GM18505 (cell line): ENCODE measurements at regions not wholly inside any gene's neighbourhood (a gene's known extent, or its start where the extent isn't known, plus 50 kb on each side); places are given as distances from the start of the nearest gene placed in this dataset.
A peak's percentile ranks its signal among the peaks of the same experiment; 100 is the strongest.

Experiments used
- ATAC-seq: cut with Tn5 transposase; IDR thresholded peaks from one replicate; pipeline ENCODE4 v1.9.1; 2021; ENCODE audit not compliant: unreplicated experiment
- POLR2A ChIP-seq: IDR thresholded peaks from 4 replicates; pipeline ENCODE4 v1.6.1; 2011; ENCODE audit warnings: borderline replicate concordance; ENCODE audit not compliant: insufficient read depth, insufficient read length; ENCODE audit errors: extremely low read depth

DNA sequence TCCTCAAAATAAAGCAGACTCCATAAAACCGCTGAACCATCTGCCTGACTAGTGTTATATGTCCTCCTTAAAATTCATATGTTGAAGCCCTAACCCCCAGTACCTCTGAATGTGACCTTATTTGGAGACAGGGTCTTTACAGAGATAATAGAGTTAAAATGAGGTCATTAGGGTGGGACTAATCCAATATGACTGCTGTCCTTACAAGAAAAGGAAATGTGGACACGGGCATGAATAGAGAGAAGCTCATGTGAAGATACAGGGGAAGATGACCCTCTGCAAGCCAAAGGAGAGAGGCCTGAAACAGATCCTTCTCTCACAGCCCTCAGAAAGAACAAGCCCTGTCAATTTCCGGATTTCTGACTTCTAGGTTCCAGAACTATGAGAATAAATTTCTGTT lies 82.0 kb upstream of the KLHL13 start:
- TF ChIP-seq POLR2A = no peak
- no peak for ATAC-seq

DNA sequence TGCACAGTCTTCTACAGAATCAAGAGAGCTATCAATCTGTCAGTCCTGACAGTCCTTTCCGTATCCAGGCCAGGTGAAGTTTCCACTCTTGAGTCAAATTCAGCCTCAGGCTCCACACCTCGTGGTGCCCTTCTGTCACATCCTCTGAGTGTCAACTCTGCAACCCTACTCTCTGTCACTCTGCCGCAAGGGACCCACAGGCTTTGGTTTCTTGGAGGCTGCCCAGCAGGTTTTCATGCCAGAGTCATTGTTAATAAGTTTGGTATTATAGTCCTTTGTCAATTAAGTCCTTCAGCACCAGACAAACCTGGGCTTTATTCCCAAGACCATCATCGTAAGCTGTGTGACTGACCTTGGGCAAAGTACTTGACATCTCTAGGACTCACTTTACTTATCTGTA lies 83.4 kb upstream of the KLHL13 start:
- no peak for TF ChIP-seq POLR2A
- no peak for ATAC-seq

DNA sequence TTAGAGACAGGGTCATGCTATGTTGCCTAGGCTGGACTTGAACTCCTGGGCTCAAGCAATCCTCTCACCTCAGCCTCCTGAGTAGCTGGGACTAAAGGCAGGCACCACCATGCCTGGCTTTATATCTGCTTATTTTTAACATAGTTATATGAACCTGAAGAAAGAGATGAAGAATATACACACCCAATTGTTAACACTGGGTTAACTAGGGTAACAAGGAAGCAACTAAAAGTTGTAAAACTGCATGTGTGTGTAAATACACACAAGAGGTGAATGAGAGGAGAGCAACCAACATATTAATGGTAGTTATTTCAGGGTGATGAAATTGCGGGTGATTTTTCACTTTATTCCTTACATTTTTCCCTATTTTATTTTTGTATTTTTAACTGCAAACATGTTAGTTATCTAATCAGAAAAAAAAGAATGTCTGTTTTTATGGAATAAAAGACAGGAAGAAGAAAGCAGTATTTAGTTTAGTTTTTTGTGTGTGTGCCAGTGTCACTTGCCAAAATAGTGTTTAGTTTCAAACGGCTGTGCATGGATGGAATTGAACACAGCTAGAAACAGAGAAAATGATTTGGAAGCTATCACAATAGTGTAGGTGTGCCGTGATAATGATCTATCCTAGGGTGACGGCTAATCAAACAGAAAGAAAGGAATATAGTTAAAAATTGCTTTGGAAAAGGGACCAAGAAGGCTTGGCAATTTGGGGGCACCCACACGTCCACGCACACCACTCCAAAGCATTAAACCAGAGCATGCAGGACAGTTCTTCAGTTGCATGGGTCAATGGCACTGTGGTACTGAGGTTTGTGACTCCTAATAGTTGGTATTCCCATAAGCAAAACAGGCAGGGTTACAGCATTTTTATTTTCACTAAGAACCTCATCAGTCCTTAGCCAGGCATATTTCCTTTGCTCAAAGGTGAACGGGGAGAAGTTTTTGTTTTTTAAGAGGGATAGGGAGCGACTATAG lies 89.1 kb upstream of the KLHL13 start:
- ATAC-seq = no peak
- TF ChIP-seq POLR2A = no peak

- no peak for TF ChIP-seq POLR2A
- ATAC-seq = no peak
These were observed 91.3 kb upstream of the KLHL13 start for GRCh38 chrX:118207831-118208453.

GRCh38 chrX:118208481-118208880 lies 91.9 kb upstream of the KLHL13 start:
- TF ChIP-seq POLR2A = no peak
- ATAC-seq = no peak

DNA sequence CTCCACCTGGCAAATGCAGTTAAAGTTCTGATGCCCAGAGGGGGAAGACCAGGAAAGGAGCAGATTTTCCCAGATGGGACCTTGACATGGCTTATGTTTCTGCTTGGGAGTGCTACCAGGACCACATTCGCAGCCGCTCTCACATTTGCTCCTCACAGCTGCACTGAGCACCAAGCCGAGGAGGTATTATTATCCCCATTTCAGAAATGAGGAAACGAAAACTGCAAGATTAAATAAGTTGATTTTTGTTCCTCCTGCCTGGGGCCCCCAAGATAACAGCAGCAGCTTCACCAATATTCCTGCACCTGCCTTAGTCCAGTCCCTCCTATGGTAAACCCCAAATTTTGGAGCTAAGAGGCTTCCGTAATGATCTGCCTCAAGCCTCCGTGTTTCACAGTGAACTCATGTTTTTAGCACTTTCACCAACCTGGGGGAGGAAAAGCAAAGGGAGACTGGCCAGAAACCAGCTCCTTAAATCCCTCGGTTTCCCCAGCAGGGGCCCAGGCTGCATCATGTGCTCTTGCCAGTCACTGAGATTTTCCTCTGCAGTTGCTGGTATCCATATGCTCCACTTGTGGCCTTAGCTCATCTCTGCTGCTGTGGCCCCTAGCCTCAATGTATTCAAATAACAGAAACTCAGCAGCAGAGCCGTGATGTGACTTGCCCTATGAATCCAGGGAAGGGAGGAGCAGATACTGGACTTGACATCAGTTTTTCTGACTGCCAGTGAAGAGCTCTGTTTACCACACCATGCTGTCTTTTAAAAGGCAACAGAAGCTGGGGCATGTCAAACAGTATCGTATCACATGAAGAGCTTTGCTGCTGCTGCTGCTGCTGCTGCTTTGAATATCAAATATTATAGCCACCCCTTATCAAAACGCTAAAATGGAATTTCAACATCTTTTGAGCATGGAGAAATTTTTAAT lies 95.5 kb upstream of the KLHL13 start:
- TF ChIP-seq POLR2A = no peak
- ATAC-seq = peak; percentile 48

DNA sequence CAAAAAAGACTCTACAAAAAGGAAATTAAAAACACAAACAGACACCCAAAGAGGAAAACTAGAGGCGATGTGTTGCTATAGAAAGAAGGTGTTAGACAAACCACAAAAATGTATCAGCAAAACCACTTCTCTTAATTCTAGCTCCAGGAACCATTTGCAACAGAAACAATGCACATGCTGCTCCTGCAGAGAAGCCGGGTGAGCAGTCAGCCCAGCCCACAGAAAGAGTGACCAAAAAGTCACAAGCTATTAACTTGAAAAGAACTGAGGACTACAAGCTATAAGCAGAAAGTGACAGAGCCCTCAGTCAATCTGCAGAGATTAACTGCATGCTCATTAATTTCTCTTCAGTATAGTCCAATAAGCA lies 96.2 kb upstream of the KLHL13 start:
- TF ChIP-seq POLR2A = no peak
- ATAC-seq = peak; percentile 74

GRCh38 chrX:118215346-118215745 lies 98.7 kb upstream of the KLHL13 start:
- TF ChIP-seq POLR2A = no peak
- no peak for ATAC-seq

DNA sequence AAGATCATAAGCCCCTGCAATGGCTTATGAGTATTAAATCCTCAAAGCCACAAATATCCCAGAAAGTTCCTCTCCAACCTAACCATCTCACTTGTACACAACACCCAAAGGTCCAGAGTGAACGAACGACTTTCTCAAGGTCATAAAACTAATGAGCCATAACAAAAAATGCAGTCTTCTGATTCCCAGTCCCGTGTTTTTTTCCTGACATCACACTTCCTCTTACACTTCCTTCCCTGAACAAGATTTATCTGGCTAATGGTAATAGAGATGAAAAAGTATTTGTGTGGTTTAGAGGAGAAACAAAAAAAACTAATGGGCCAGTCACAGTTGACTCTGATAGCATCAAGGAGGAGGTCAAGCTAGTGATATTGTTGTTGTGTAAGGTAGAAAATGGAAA lies 99.5 kb upstream of the KLHL13 start:
- no peak for ATAC-seq
- TF ChIP-seq POLR2A = no peak

DNA sequence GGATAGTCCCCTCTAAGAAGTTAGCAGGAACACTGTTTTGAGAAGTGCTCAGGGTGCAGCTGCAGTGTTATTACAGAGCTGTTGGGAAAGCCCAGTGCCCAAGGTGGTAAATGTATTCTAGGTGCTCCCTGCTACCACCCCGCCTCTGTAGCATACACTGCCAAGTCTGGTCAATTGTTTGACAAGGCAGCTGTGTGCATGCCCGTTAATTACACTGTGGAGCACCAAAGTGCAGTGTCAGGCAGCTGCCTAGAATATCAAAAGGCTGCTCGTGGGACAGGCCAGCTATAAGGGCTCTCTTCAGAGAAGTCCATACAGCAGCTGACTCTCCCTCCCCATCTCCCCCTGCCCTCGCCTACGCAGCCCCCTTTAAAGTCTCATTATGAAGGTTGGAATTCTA lies 99.9 kb upstream of the KLHL13 start:
- ATAC-seq = no peak
- TF ChIP-seq POLR2A = no peak

DNA sequence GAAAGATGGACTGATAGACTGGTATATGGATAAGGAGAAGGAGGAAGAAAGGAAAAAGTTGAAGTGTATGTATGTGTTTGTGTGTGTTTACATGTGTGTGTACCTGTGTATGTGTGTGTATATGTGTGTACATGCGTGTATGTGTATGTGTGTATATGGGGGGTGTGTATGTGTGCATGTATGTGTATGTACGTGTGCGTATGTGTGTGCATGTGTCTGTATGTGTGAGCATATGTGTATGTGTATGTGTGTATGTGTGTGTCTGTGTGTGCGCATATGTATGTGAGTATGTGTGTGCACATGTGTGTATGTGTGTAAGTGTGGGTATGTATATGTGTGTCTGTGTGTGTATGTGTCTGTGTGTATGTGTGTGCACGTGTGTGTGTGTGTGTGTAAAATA lies 101.5 kb upstream of the KLHL13 start:
- ATAC-seq = no peak

DNA sequence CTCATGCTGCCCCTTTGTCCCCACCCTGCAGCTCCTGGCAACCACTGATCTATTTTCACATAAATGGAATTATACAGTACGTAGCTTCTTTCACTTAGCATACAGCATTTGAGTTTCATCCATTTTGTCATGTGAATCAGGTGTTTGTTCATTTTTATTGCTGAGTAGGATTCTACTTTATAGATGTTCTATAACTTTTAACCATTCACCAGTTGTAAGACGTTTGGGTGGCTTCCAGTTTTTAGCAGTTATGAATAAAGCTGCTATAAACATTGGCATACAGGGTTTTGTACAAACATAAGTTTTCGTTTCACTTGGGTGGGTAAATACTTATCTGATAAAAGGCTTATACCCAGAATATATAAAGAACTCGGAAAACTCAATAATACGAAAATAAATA lies 102.3 kb upstream of the KLHL13 start:
- no peak for ATAC-seq
- no peak for TF ChIP-seq POLR2A

More for the DNA sequence above, 101.5 kb upstream of the KLHL13 start:
- no peak for TF ChIP-seq POLR2A

- TF ChIP-seq POLR2A = no peak
- ATAC-seq = no peak
These were observed 103.3 kb upstream of the KLHL13 start for GRCh38 chrX:118219866-118220265.
